Lower leg skin (tissue), 3 donors: ENCODE measurements at regions not wholly inside any gene's neighbourhood (a gene's known extent, or its start where the extent isn't known, plus 50 kb on each side); places are given as distances from the start of the nearest gene placed in this dataset.

ENCODE experiments used
- POLR2A ChIP-seq, 2 donors: fragments of 450-650 bp; IDR thresholded peaks; one replicate each; pipeline ENCODE4 v1.6.1; 2016 to 2017; ENCODE audit warnings: antibody characterized with exemption in 2 of 2, mild to moderate bottlenecking in 1 of 2, moderate library complexity in 1 of 2
- TF ChIP-seq, protein P1 (sequence below), 3 donors: fragments of 450-650 bp; IDR thresholded peaks; one replicate each; pipeline ENCODE4 v1.5.1; 2016; ENCODE audit warnings: antibody characterized with exemption in 3 of 3, mild to moderate bottlenecking in 3 of 3, moderate library complexity in 2 of 3

DNA sequence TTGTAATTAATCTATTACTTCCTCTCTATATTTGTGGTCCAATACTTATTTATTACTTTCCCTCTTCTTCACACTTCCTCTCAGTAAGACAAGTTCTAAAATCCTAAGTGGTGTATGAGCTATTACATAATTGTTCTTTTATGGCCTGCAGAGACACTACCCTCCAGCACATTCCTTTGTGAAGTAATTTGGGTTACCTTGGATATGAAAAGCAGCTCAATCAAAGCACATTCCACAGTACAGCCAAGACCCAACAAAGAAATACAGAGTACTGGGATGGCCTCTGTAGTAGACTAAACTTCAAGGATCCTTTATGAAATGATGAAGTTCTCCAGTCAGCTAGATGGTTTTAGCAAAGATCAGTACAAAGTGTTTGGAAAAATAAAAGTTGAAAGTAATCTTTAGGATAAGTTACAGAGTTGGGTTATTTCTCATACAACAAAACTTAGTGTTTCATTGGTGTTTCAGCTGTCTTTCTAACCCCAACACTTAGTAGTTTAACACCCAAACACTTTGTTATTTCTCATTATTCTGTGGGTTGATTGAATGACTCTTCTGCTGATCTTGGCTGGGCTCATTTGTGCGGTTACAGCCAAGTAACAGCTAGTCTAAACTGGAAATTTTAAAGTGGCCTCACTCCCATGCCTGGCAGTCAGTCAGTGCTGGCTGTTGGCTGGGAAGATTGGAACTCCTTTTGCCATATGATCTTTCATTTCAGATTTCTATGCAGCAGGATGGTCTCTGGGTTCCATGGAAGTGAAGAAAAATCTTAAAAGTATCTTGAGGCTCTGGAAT is 161.5 kb upstream of the POU3F2 start:
- TF ChIP-seq, protein P1, sequence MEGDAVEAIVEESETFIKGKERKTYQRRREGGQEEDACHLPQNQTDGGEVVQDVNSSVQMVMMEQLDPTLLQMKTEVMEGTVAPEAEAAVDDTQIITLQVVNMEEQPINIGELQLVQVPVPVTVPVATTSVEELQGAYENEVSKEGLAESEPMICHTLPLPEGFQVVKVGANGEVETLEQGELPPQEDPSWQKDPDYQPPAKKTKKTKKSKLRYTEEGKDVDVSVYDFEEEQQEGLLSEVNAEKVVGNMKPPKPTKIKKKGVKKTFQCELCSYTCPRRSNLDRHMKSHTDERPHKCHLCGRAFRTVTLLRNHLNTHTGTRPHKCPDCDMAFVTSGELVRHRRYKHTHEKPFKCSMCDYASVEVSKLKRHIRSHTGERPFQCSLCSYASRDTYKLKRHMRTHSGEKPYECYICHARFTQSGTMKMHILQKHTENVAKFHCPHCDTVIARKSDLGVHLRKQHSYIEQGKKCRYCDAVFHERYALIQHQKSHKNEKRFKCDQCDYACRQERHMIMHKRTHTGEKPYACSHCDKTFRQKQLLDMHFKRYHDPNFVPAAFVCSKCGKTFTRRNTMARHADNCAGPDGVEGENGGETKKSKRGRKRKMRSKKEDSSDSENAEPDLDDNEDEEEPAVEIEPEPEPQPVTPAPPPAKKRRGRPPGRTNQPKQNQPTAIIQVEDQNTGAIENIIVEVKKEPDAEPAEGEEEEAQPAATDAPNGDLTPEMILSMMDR (IDR thresholded peaks at IDR 0.05): no peak
- TF ChIP-seq POLR2A (IDR thresholded peaks at IDR 0.05): no peak
